ENCODE measurements at regions not wholly inside any gene's neighbourhood (a gene's known extent, or its start where the extent isn't known, plus 50 kb on each side); places are given as distances from the start of the nearest gene placed in this dataset.

GRCh38 chr14:98945611-98946570, 326.1 kb downstream of the BCL11B start:
- H3K4me3 ChIP-seq (ENCODE audit: control insufficient read depth, low read depth, low read length) = no peak overlapping the region
- no peak for DNase-seq (ENCODE audit: low read depth)
- no peak for TF ChIP-seq CTCF (IDR thresholded peaks at IDR 0.05; ENCODE audit: control insufficient read depth, insufficient read depth, low read depth, low read length, missing control alignments)

GRCh38 chr14:98946940-98947339, 325.1 kb downstream of the BCL11B start:
- DNase-seq (ENCODE audit: low read depth) = no peak
- TF ChIP-seq CTCF (IDR thresholded peaks at IDR 0.05; ENCODE audit: control insufficient read depth, insufficient read depth, low read depth, low read length, missing control alignments) = no peak
- no peak overlapping the region for H3K4me3 ChIP-seq (ENCODE audit: control insufficient read depth, low read depth, low read length)

- no peak for DNase-seq (ENCODE audit: low read depth)
- no peak for TF ChIP-seq CTCF (IDR thresholded peaks at IDR 0.05; ENCODE audit: control insufficient read depth, insufficient read depth, low read depth, low read length, missing control alignments)
These were observed 323.9 kb downstream of the BCL11B start for GRCh38 chr14:98947911-98948595.

GRCh38 chr14:98949051-98949450, 322.9 kb downstream of the BCL11B start:
- DNase-seq (ENCODE audit: low read depth) = no peak
- no peak overlapping the region for H3K4me3 ChIP-seq (ENCODE audit: control insufficient read depth, low read depth, low read length)
- TF ChIP-seq CTCF (IDR thresholded peaks at IDR 0.05; ENCODE audit: control insufficient read depth, insufficient read depth, low read depth, low read length, missing control alignments) = no peak

More at GRCh38 chr14:98947911-98948595, 323.9 kb downstream of the BCL11B start:
- no peak overlapping the region for H3K4me3 ChIP-seq (ENCODE audit: control insufficient read depth, low read depth, low read length)

GRCh38 chr14:98949481-98950135, 322.4 kb downstream of the BCL11B start:
- TF ChIP-seq CTCF (IDR thresholded peaks at IDR 0.05; ENCODE audit: control insufficient read depth, insufficient read depth, low read depth, low read length, missing control alignments) = no peak
- no peak for DNase-seq (ENCODE audit: low read depth)

GRCh38 chr14:98950353-98950895, 321.6 kb downstream of the BCL11B start:
- DNase-seq (ENCODE audit: low read depth) = no peak
- TF ChIP-seq CTCF (IDR thresholded peaks at IDR 0.05; ENCODE audit: control insufficient read depth, insufficient read depth, low read depth, low read length, missing control alignments) = no peak
- H3K4me3 ChIP-seq (ENCODE audit: control insufficient read depth, low read depth, low read length) = no peak overlapping the region

More at GRCh38 chr14:98949481-98950135, 322.4 kb downstream of the BCL11B start:
- no peak overlapping the region for H3K4me3 ChIP-seq (ENCODE audit: control insufficient read depth, low read depth, low read length)

Data from AG09309 (cell line).